G401 (cell line): ENCODE measurements at regions not wholly inside any gene's neighbourhood (a gene's known extent, or its start where the extent isn't known, plus 50 kb on each side); places are given as distances from the start of the nearest gene placed in this dataset.
A peak's percentile ranks its signal among the peaks of the same experiment; 100 is the strongest.
"Not testable (repeated sequence)": the region's sequence is repeated elsewhere in the genome, so short reads cannot be mapped to it uniquely, and the experiment has no call there.

Experiments
- DNase-seq: peaks from one replicate; pipeline ENCODE4 v3.0.0-alpha.2; 2015; ENCODE audit warnings: low spot score
- in situ Hi-C: cut with HindIII; loops from 2 replicates; pipeline ENCODE4 v1.10.0; 2016; ENCODE audit warnings: low sequenced_read_pairs, mixed read lengths

DNA sequence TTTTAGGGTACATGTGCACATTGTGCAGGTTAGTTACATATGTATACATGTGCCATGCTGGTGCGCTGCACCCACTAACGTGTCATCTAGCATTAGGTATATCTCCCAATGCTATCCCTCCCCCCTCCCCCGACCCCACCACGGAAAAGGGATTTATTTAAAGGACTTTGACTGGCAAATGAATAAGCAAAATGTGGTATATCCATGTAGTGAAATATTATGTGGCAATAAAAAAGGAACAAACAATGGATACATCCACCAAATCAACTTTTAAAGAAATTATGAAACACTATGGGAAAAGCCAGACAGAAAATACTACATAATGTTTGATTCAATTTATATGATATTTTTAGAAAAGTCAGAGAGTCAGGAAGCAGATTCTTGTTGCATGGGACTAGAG is 156.5 kb downstream of the TTC8 start:
- in situ Hi-C loops, DNase-seq: not testable (repeated sequence)

DNA sequence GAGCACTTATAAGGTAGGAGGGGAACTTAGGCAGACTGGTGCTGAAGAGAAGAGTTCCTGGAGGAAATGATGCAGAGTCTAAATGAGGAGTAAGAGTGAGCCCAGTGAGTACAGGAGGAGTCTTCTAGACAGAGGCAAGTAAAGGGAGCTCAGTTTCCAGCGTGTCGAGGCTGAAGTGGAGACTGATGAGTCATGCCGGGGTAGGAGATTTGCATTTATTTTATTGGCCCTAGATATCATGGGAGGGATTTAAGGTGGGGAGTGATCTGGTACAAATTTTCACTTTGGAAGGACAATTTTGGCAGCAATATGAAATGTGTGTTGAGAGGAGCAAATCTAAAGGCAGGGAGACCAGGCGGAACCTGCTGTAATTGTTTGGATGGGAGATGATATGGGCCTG is 157.5 kb downstream of the TTC8 start:
- in situ Hi-C loops: no loop called here
- DNase-seq: no peak

DNA sequence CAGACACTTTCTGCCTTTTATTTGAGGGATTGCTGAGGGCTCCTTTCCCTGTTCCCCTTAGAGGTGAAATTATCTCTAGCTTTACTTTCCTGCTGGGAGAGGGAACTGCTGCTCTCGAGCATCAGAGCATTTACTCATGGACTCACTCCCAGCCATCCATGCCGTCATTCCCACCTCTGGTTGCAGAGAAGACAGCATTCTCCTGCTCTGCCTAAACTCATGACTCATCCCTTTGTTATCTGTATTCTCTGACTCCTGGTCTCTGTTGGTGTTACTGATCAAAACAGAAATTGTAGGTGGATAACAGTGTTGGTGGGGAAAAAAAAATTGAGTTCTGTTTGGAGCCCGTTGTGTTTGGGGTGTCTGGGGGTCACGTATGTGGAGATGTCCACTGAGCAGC is 159.3 kb downstream of the TTC8 start:
- DNase-seq: no peak
- in situ Hi-C loops: no loop called here

DNA sequence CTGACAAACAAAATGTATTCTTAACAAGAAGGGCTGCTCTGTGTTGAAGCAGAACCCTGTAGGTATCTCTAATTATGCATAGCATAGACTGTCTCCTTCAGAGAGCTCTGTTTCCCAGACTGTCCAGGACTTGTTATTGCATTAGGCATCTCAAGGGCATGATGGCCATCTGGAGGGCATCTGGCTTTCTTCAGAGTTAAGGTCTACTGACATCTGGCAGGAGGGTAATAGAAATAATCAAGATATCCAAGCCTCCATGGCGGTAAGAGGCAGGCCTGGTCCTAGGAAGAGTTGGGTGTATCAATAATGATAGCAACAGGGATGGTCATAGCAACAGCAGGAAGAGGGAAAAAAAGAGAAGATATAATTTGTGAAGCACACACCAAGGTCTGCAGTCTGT is 161.2 kb downstream of the TTC8 start:
- in situ Hi-C loops: no loop called here
- DNase-seq: no peak

DNA sequence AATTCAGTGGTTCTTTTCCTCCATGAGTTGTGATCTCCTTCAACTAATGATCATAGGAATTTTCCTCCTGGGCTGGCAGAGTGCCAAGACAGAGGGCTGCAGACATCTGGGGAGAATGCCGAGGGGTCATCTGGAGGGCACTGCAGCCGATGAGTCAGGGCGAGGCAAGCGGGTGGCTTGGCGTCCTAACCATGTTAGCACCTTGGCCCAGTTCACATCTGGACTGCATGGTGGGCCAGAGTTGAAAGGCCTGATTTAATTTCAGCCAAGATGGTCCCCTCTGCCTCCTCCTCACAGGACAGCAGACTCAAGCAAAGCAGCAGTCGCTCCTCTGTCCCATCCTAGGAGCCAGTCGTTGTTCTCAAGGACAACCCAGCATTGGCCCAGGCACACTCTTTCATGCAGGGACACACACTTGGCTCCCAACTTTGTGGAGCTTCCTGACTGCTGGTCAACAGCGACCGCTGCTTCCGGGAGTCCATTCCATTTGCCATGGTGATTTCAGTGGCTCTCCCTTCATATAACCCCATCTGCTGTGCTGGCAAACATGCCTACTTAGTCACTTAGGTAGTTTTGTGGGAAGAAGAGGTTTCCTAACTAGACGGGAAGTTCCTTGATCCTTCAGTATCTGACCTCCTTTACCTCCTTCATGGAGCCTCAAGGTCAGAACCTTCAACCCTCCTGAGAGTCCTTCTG is 161.8 kb downstream of the TTC8 start:
- DNase-seq: no peak
- in situ Hi-C loops: no loop called here

DNA sequence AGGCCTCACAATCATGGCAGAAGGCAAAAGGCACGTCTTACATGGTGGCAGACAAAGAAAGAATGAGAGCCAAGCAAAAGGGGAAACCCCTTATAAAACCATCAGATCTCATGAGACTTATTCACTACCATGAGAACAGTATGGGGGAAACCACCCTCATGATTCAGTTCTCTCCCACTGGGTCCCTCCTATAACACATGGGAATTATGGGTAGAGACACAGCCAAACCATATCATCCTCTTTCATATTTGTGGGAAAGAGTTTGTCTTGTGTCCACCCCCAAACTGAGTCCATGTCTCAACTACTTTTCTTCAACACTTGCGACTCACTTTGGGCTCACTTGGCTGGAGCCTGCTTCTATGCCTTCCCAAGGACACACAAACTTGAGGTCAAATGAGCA is 162.5 kb downstream of the TTC8 start:
- in situ Hi-C loops, DNase-seq: not testable (repeated sequence)

DNA sequence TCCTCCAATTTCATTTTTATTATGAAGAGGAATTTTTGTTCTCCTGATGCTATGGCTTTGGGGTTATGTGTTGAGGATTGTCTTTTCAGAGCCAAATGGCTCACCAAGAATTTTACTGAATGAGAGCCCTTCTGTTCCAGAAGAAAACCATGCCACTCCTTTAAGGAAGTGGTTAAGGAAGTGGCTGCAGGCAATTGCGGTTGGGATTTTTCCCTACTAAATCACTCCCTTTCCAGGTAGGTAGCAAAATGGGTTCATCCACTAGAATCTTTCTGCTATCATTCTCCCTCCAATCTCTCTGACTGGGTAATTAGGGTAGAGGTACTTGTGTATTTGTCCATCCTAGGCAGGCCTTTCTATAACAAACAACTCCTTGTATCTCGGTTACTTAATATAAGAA is 163.1 kb downstream of the TTC8 start:
- no peak for DNase-seq
- in situ Hi-C loops: no loop called here

DNA sequence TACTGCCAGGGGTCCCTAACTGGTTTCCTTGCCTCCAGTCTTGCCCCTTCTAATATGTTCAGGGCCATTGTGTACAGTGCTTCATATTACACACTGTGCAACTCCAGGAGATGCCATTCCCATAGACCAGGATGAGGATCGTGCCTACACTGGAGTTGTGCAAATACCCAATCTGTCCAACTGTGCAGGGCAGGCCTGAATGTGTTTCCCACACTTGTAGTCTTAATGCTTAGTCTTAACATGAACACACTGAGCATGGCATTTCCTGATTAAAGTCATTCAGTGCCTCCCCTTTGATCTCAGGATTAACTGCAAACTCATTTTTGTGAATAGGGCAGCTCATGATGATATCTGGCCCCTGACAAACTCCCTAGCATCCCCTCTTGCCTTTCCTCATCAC is 165.5 kb downstream of the TTC8 start:
- in situ Hi-C loops: no loop called here

DNA sequence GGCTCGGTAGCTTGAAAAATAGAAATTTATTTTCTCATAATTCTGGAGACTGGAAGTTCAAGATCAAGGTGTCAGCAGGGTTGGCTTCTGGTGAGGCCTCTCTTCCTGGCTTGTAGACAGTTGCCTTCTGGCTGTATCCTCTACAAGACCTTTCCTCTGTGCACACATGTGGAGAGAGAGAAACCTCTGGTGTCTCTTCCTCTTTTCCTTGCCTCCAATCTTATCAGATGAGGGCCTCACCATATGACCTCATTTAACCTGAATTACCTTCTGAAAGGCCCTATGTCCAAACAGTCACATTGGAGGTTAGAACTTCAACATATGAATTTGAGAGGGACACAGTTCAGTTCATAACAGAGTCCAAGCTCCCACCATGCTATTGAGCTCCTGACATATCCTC is 166.4 kb downstream of the TTC8 start:
- no peak for DNase-seq
- in situ Hi-C loops: no loop called here

More for the DNA sequence above, 165.5 kb downstream of the TTC8 start:
- DNase-seq: no peak

DNA sequence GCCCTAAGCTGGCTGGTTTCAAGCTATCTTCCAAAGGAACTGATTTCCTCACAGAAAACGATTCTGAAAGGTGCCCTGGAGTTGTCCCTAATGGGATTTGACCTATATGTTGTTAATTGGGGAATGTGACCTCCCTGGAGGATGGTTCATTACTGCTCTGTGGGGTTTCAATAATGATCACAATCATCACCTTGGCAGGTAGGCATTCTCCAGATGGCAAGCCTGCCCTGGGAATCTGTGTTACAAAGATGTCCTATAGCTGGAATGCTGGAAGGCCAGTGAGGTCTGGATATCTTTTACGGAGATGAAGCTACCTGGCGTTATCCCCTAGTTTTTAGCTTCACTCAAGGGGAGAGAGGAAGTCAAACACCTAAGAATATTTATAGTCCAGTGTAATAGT is 167.6 kb downstream of the TTC8 start:
- DNase-seq: peak; percentile 77
- in situ Hi-C loops: no loop called here

DNA sequence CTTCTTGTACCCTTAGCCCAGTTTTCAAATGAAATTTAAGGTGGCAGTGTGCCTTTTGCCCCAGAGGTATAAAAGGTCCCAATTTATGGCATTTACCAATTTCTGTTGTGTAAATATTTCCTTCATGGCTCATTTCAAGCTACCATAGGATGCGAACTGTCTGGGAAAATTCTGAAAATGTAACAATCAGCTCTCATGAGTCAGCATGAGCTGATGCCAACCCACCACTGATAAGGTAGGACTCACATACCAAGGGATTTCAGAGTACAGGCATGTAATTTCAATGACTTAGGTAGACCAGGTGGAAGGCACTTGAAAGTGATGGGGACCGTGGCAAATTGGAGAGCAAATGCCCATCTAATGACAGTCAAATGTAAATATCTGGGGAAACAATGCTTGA is 169.5 kb downstream of the TTC8 start:
- in situ Hi-C loops: no loop called here
- no peak for DNase-seq

DNA sequence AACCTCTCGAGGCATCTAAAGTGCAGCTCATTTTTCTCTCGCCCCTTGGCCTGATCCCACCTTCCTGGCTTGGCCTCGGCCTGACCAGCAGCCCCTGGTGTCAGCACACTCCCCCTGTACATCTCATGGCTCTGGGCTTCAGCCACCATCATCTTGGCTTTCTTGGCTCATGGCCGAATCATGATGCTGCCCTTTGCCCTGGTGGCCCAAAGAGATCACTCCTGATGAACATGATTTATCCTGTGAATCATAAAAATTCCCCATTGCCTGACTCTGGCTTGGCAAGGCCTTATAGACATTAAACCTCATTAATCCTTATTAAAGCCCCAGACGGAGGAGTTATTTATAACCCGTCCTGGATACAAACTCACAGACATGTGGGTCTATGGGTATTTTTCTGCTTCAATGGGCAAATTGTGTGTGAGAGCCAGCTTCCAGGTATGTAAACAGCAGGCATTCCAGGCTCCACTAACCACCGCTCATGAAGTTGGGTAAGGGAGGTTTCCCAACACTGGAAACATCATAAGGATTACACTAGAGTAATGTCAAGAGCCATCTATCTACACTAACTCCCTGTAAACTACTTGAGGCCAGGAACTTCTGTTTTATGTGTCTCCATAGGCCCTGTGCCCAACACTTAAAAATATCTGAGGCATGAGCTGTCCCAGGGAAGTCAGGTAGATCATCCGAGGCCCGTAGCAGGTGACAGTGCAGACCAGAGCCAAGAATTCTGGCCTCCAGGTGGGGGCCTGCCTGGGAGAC is 171.2 kb downstream of the TTC8 start:
- in situ Hi-C loops: no loop called here
- DNase-seq: no peak

DNA sequence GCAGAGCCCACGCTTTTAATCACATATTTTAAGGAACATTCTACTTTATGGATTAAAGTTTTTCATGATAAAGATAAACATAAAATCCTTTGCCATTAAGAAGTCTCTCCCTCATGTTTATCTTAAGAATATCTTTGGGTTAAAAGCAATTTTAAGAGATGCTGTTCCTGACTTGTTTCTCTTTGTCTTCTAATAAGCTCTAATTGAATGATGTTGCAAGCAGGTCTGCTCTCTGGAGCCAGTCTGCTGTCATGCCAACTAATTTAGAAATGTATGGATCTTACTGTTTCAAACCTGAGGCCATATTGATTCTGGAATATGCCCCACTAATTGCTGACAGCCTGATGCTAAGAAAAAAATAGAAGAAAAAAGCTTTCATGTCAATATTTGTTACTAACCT is 173.6 kb downstream of the TTC8 start:
- in situ Hi-C loops: no loop called here
- no peak for DNase-seq

DNA sequence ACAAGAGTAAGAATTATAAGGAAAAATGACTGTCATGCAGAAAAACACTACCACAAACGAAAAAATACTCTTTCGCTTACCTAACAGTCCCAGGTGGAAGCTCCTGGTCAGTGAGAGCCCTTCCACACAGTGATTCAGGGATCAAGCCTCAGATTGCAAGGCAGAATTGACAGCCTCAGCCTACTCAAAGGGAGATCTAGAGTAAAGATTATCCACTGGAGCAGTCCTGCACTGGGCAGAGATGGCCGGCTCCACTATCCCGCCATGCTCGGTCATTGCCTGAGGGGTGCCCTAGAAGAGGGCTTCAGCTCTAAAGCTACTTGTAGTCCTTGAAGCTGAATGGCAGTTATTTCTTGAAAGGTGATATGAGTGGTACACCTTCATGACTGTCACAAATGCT is 174.7 kb downstream of the TTC8 start:
- in situ Hi-C loops: no loop called here
- no peak for DNase-seq

DNA sequence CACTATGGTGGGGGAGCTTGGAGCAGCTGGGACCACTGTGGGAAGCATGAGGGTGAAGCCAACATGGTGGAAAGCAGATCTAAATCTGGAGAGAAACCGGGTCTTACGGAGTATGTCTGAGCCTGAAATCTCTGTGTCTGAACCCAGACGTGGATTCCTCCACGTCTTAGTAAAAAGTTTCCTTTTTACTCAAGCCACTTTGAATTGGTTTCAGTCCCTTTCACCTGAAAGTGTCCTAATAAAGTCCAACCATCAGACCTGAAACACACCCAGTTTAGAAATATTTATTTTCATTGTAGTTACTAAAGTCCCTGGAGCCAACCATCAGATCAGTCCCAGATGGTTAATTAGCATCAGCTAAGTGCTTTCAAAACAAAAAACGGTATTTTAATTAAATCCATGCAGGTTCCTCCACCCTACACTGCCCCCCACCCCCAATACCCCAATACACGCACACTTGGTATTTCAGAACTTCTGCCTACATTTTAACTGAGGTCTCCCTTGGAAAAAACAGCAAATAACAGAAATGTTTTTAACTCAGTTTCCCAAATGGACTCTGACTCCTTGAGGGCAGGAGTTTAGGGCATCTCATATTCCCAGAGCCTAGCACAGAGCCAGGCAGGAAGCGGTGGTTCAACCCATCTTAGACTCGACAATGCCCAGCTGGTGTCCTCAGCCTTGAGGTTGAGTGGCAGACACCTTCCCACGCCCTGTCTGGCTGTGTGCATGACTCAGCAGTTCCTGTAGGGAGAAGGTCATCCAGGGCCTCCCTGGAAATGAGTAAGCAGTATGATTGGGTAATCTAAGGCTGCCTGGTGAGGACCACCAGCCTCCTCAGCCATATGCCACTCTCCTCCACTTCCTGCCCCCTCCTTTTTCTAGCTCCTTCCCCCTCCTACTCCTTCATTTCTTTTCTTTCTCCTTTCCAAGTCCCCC is 175.8 kb downstream of the TTC8 start:
- DNase-seq: peak; percentile 54
- in situ Hi-C loops: no loop called here

DNA sequence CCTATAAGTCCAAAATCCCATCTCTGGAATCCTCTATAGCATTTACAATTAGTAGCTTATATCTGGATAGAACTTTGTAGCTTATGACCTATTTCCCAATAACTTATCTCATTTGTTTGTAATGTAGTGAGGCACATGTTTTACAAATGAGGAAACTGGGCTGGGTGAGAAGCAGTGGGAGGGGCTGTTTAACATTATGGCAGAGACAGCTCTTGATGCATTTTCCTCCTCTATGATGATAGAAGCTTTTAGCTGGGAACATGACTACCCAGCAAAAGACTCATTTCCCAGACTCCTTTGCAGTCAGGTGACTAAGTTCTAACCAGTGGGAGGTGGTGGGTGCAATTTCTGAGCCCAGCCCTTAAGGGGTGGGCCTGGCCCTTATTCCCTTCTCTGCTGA is 179.7 kb downstream of the TTC8 start:
- DNase-seq: no peak
- in situ Hi-C loops: no loop called here

DNA sequence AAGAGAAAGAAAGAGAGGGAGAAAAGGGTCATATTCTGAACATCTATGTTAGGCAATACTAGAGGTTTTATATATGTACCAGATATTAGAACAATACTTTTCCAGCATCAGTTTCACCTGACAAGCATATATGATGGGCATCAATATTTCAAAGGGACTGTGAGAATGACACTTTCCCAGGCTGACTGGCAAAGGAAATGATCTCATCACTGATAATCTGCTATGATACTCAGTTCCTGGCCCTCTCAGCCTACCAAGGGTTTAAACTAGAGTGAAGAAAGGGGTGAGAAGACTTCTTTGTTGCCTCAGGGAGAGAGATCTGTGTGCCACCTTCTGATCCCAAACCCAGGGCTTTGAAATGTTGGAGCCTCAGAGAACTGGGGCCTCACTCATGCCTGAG is 183.5 kb downstream of the TTC8 start:
- no peak for DNase-seq
- in situ Hi-C loops: no loop called here

DNA sequence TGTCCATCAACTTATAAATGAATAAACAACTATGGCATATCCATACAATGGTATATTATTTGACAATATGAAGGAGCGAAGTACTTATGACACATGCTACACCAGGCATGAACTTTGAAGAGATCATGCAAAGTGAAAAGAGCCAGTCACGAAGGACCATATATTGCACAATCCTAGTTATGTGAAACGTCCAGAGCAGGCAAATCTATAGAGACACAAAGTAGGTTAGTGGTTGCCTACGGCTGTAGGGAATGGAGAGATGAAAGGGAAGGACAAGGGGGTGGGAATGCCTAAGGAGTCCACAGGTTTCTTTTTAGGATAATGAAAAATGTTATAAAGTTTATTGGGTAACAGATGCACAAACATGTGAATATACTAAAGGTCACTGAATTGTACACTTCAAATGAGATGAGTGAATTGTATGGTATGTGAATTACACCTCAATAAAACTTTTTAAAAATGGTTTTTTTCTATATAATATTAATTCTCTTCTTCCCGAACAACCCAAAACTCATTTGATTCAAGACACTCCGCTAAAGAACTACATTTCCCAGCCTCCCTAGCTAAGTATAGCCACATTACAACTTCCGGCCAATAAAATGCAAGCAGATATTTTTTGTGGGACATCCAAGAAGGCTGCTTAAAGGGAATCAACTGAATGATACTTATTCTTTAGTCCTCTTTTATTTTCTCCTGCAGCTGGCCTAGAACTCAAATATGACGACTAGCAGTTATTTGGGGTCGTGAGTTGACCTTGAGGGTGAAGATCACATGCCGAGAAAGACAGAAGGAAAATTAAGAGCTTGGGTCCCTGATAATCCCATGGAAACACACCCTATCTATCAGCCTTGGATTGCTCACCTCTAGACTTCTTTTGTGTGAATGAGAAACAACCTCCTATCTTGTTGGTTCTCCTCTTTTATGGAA is 187.2 kb downstream of the TTC8 start:
- in situ Hi-C loops: no loop called here
- DNase-seq: no peak
